Activated gamma-delta T cell (primary cell): ENCODE measurements at regions not wholly inside any gene's neighbourhood (a gene's known extent, or its start where the extent isn't known, plus 50 kb on each side); places are given as distances from the start of the nearest gene placed in this dataset.

Experiments used
- DNase-seq: peaks from one replicate; lab custom pipeline; 2025; lab: John Stamatoyannopoulos, UW

GRCh38 chr4:176443117-176443516, 123.4 kb downstream of the SPCS3 start:
- no peak for DNase-seq

- DNase-seq, result no peak
Measured at GRCh38 chr4:176443646-176444409, 124.1 kb downstream of the SPCS3 start.

DNA sequence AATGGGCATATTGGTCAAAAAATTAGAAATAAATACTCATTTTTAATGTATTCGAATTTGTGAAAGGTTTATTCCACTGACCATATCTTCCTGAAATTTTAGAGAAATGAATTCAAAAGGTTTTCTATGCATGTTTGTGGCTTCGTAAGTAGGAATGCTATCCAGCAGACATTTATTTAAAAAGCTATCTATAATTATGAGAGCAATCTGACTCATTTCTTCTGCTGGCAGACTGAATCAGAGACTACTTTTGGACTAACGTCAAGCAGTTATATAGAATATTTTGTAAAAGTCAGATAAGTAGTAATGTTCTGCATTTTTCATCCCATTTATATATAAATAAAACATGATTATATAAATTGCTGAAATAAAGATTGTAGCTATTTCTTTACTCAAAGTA, 125.0 kb downstream of the SPCS3 start:
- no peak for DNase-seq

DNA sequence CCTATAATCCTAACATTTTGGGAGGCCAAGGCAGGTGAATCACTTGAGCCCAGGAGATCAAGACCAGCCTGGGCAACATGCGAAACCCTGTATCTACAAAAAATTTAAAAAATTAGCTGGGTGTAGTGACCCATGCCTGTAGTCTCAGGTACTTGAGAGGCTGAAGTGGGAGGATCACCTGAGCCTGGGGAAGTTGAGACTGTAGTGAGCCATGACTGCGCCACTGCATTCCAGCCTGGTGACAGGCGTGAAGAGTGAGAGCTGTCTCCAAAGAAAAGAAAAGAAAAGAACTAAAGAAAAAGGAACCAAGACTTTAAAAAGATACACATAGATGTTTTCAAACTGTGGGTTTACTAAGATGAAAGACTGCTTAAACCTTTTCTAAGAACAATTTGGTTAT, 129.0 kb downstream of the SPCS3 start:
- no peak for DNase-seq

DNA sequence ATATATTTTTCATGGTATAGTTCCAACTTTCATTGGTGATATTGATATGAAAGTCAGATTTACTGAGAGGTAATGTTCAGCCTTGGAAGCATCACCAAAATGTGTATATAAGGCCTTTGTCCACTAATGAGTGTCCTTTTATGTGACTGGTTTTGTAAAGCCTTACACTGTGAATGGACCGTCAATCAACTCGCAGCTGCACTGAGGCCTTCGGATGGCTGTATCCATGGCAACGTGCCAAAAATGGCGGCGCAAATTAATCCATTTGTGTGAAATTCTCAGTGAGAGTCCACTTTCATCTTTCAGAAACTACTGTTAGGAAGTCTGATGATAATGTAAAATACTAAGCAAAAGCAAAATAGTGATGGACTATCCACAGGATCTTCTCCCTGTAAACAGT, 131.7 kb downstream of the SPCS3 start:
- DNase-seq, result no peak

GRCh38 chr4:176453079-176453478, 133.3 kb downstream of the SPCS3 start:
- DNase-seq, result no peak

GRCh38 chr4:176453658-176454057, 133.9 kb downstream of the SPCS3 start:
- no peak for DNase-seq

GRCh38 chr4:176464748-176465147, 145.0 kb downstream of the SPCS3 start:
- DNase-seq, result no peak

DNA sequence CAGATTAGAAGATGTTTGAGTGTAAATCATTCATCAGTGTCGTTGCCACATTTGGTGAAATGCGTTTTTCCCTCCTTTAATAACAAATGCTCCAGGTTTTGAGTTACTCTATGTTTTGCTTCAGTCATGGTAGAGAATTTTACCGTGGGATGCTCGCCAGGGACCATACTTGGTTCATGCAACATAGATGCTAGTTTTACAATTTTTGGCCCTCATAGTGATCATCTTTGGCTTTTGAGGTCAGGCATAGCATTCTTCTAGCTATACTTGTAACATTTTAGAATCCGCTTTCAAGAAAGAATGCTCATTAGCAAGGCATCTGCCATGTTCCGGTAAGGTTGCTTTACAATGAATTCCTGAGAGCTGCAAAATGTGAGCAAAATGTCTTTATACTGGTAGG, 147.2 kb downstream of the SPCS3 start:
- DNase-seq, result no peak

DNA sequence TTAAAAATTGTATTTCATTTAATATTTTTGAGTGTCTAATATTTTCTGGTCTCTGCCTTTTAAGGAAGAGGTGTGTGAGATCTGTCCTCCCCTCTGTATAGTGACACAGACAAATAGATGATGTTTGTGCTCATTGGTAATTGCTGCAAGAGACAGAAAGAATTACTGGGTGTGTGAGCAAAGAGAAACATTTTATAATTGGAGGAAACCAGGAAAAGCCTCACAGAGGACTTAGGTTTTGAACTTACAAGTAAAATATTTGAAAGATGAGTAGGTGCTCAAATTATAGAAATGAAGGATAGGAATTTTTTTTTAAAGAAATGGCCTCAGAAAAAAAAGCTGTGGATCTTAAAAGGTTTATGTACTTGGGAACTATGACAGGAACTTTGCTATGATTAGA, 149.8 kb downstream of the SPCS3 start:
- no peak for DNase-seq

- DNase-seq, result no peak
Measured at GRCh38 chr4:176470671-176471070, 150.9 kb downstream of the SPCS3 start.

GRCh38 chr4:176475067-176475466, 155.3 kb downstream of the SPCS3 start:
- no peak for DNase-seq

DNA sequence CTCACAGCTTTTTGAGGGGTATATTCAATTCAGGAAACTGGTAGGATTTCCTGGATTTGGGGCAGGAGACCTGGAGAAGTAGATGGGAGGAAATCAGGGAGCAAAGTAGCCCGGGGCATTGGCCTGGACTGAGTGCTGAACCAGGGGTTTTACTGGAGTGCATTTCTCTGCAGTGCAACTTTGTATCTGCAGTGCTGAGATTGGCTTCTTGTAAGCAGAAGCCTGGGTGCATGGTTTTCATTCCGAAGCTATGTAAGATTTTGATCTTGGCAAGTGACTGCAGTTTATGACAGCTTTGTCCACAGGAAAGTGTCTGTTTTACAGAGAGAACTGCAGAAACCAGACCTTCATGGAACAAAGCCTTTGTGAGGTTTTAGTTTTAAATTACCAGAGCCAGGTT, 158.3 kb downstream of the SPCS3 start:
- no peak for DNase-seq

GRCh38 chr4:176479767-176480166, 160.0 kb downstream of the SPCS3 start:
- no peak for DNase-seq

DNA sequence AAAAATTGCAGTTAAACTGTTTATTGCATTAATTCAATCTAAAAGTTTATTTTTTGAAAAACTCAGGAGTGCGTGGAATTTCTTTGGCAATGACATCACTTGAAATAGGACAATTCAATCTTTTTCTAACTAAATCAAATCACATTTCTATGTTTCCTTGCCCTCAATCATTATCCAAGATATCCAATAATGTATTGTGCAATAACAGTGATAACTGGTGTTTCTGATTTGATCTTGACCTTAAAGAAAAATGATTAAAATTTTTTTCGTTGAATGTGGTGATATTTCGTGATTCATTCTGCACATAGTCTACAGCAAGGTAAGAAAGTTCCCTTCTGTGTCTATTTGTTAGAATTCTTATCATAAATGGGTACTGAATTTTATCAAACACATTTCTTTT, 163.2 kb downstream of the SPCS3 start:
- DNase-seq, result no peak

- DNase-seq, result no peak
Measured at GRCh38 chr4:176484301-176484984, 164.7 kb downstream of the SPCS3 start.

DNA sequence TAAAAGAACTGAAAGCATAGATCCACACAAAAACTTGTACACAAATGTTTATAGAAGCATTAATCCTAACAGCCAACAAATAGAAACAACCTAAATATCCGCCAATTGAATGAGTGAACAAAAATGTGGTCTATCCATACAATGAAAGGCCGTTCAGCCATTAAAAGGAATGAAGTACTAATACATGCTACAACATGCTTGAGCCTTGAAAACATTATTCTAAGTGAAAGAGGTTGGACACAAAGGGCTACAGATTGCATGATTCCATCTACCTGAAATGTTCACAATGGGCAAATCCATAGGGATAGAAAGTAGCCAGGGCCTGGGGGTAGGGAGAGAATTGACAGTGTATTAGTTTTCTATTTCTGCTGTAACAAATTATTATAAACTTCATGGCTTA, 169.2 kb downstream of the SPCS3 start:
- DNase-seq, result no peak

DNA sequence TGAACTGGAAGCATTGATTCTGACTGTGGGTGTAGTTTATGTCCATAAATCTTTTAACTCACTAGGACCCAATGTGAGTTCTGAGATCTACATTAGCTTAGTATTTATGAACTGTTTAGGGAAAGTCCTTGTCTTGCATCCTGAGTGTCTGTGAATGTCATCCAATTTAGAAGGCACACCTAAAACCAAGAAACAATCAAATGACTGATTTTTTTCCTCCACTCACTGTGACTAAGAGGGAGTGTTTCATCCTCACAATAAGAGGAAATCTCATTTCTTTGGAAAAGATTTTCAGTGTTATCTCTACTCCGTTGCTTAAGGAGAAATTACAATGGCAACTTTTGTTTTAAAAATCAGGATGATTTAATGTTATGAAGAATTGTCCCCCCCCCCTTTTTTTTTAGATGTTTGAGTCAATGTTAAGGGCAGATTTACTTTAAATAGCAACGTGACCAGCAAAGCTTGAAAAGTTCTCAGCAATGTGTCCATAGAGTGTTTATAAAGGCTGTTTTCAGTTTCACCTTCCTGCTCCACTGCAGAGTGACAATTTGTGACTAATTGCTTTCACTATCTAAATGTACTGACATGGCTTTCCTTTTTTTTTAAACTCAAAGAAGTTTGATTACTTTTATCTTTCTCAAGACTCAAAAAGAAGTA, 173.0 kb downstream of the SPCS3 start:
- DNase-seq, result no peak

- no peak for DNase-seq
Measured at GRCh38 chr4:176498617-176499256, 179.0 kb downstream of the SPCS3 start.

DNA sequence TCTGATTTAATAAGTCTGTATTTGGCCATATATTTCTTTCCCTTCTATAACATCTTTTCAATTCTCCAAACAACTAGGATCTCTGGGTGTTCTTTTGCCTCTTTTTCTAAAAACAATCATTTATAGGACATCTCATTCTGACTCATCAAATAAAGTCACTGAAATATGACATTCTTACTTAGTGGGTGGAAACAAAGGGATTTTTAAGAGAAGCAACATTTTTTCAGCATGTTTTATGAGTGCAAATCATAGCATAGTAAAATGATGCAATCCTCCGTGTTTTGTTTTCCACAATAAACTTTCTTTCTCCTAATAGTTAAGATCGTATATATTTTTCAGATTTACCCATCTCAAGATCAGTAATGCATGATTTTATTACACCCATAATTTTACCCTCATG, 179.8 kb downstream of the SPCS3 start:
- DNase-seq, result no peak

DNA sequence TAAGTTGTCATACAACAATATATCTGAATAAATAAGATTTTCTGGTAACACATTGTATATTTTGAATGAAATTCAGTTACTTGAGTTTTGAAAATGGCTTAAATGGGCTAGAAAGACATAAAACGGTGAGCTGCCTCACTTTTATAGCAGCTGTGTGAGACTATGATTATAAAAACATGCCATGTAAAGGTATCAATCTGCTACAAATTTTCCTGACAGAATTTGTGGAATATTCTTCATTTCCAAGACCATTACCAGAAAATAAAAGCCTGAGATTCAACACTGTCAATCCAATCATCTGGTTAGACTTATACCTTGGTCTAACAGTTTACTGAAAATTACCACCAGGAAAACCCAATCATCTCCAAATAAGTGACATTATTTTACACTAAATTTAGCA, 181.1 kb downstream of the SPCS3 start:
- DNase-seq, result no peak

DNA sequence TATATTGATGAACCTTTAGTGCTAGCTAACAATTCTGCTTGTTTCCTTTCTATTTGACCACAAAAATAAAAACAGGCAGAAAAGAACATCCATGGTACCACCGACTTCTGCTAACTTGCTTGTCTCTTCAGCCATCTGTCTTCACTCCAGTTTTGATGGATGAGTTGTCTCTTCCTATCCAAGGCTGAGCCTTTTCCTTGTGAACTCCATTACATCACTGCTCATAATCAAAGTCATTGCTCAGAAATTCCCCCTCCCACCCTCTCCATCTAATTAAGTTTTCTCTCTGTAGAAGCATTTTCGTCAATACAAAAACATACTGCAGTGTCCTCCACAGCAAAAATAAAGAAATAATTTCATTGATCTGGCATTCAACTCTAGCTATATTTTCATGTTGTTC, 184.4 kb downstream of the SPCS3 start:
- no peak for DNase-seq
